Endothelial cell of umbilical vein (primary cell): ENCODE measurements at regions not wholly inside any gene's neighbourhood (a gene's known extent, or its start where the extent isn't known, plus 50 kb on each side); places are given as distances from the start of the nearest gene placed in this dataset.

Experiments used
- BruUV-seq: library from RNA; stranded (reverse); fragments of 400-500 nt; replicated peaks from 2 replicates; lab custom pipeline; 2021; lab: Mats Ljungman, UMichigan
- CTCF ChIA-PET: fragments of 300-600, 350-600 bp; sonication (Branson Sonifier 250); formaldehyde crosslinking; loops from one replicate; lab custom pipeline; 2021; ENCODE audit warnings: antibody characterized with exemption, inconsistent platforms; lab: Charles Lee
- POLR2A ChIA-PET: fragments of 300-600, 350-600 bp; sonication (Branson Sonifier 250); formaldehyde crosslinking; loops from one replicate; lab custom pipeline; 2021; ENCODE audit warnings: antibody characterized with exemption, inconsistent platforms; lab: Charles Lee
- DNase-seq: peaks from one replicate; pipeline ENCODE4 v3.0.0-alpha.2; 2011; ENCODE audit warnings: low read depth, low spot score
- FAIRE-seq: peaks from 2 replicates; lab custom pipeline; 2011; peaks lifted over from hg19 to GRCh38; lab: Jason Lieb, UNC
- H2AFZ ChIP-seq: 2 replicates; pipeline ENCODE4 v1.6.0; 2012; ENCODE audit warnings: low read depth, low read length, control low read depth, inconsistent platforms
- H3K27ac ChIP-seq: 2 replicates; pipeline ENCODE4 v1.5.1; 2011; ENCODE audit warnings: low read depth, mild to moderate bottlenecking, control low read depth, low read length, moderate library complexity; ENCODE audit not compliant: insufficient read depth
- H3K27me3 ChIP-seq, 2 experiments: 2 replicates each; pipeline versions ENCODE4 v1.6.0 to v1.6.1; 2011; ENCODE audit warnings: low read length in 2 of 2, mixed read lengths in 1 of 2; ENCODE audit not compliant: control insufficient read depth in 2 of 2, insufficient read depth in 2 of 2
- H3K36me3 ChIP-seq, 2 experiments: 2 replicates in 1 of 2; 3 replicates in 1 of 2; pipeline ENCODE4 v1.5.1; 2011; ENCODE audit warnings: low read length in 2 of 2, mild to moderate bottlenecking in 1 of 2, moderate library complexity in 1 of 2; ENCODE audit not compliant: control insufficient read depth in 2 of 2, insufficient read depth in 2 of 2; ENCODE audit errors: extremely low read depth in 1 of 2
- H3K4me1 ChIP-seq: 3 replicates; pipeline ENCODE4 v1.5.1; 2011; ENCODE audit warnings: mild to moderate bottlenecking, low read length; ENCODE audit not compliant: control insufficient read depth, insufficient read depth; ENCODE audit errors: extremely low read depth
- H3K4me2 ChIP-seq: 2 replicates; pipeline ENCODE4 v1.6.1; 2011; ENCODE audit warnings: low read length, control low read depth, mixed read lengths; ENCODE audit not compliant: insufficient read depth
- H3K4me3 ChIP-seq, 3 experiments: fragments of 200-600 bp in 1 of 3; sonication (generic), shearing (Covaris generic) in 1 of 3; replicated peaks in 1 of 3; 2 replicates each; pipeline ENCODE4 v1.5.1; 2011 to 2016; ENCODE audit warnings: control low read depth in 3 of 3, low read length in 3 of 3, mild to moderate bottlenecking in 2 of 3, inconsistent platforms in 1 of 3, low read depth in 1 of 3, moderate library complexity in 1 of 3; ENCODE audit not compliant: insufficient read depth in 1 of 3
- H3K79me2 ChIP-seq: 2 replicates; pipeline ENCODE4 v1.6.0; 2012; ENCODE audit warnings: low read length, inconsistent platforms; ENCODE audit not compliant: control insufficient read depth, insufficient read depth
- H3K9ac ChIP-seq: replicated peaks from 2 replicates; pipeline ENCODE3; 2011; ENCODE audit warnings: low read length, control low read depth; ENCODE audit not compliant: insufficient read depth; ENCODE audit errors: extremely low read depth
- H3K9me1 ChIP-seq: replicated peaks from 3 replicates; pipeline ENCODE4 v1.6.0; 2011; ENCODE audit warnings: mild to moderate bottlenecking, low read length; ENCODE audit not compliant: control insufficient read depth, insufficient read depth; ENCODE audit errors: extremely low read depth
- H3K9me3 ChIP-seq: replicated peaks from 2 replicates; pipeline ENCODE4 v1.5.1; 2012; ENCODE audit warnings: low read length, inconsistent platforms; ENCODE audit not compliant: control insufficient read depth, insufficient read depth
- H4K20me1 ChIP-seq: replicated peaks from 2 replicates; pipeline ENCODE3; 2011; ENCODE audit warnings: mild to moderate bottlenecking, low read length; ENCODE audit not compliant: control insufficient read depth, insufficient read depth; ENCODE audit errors: extremely low read depth
- EZH2 ChIP-seq: IDR thresholded peaks from 2 replicates; pipeline ENCODE4 v1.6.1; 2012; ENCODE audit warnings: borderline replicate concordance, low read depth, mild to moderate bottlenecking, moderate library complexity, low read length, inconsistent platforms; ENCODE audit not compliant: severe bottlenecking
- FOS ChIP-seq: IDR thresholded peaks from 2 replicates; pipeline ENCODE4 v1.6.1; 2011; ENCODE audit warnings: mild to moderate bottlenecking, low read length, moderate library complexity, borderline replicate concordance; ENCODE audit not compliant: insufficient read depth
- GATA2 ChIP-seq: IDR thresholded peaks from 2 replicates; pipeline ENCODE4 v1.7.0; 2011; ENCODE audit warnings: low read depth, mild to moderate bottlenecking, moderate library complexity, mixed read lengths, low read length; ENCODE audit not compliant: insufficient read length, insufficient read depth
- JUN ChIP-seq: IDR thresholded peaks from 2 replicates; pipeline ENCODE4 v1.6.1; 2011; ENCODE audit warnings: borderline replicate concordance, low read depth; ENCODE audit not compliant: insufficient read length, insufficient read depth
- MYC ChIP-seq: IDR thresholded peaks from one replicate; pipeline ENCODE4 v1.6.1; 2011; ENCODE audit warnings: mild to moderate bottlenecking, low read depth, low read length
- POLR2A ChIP-seq: IDR thresholded peaks from 2 replicates; pipeline ENCODE4 v1.6.1; 2012; ENCODE audit warnings: low read depth, mild to moderate bottlenecking, control low read depth, low read length
- POLR2AphosphoS5 ChIP-seq: IDR thresholded peaks from 2 replicates; pipeline ENCODE4 v1.6.1; 2012; ENCODE audit warnings: low read depth, mild to moderate bottlenecking, control low read depth, low read length, moderate library complexity; ENCODE audit not compliant: insufficient read depth
- dilution Hi-C: fragments of 300-500 bp; cut with MboI; formaldehyde crosslinking; loops from one replicate; pipeline ENCODE4 v1.15.0; 2019; ENCODE audit warnings: low sequenced_read_pairs; ENCODE audit not compliant: extremely low pct_ligation_motif_present
- intact Hi-C: fragments of 100-400 bp; cut with micrococcal nuclease; formaldehyde crosslinking; loops from one replicate; pipeline ENCODE4 v1.10.0; 2022
- TF ChIP-seq, protein P1 (sequence below): IDR thresholded peaks from 2 replicates; pipeline ENCODE4 v1.6.1; 2011; ENCODE audit not compliant: insufficient read depth, insufficient read length
- TF ChIP-seq, protein P2 (sequence below), 2 donors: IDR thresholded peaks; 1 replicate in 1 of 2; 2 replicates in 1 of 2; pipeline ENCODE4 v1.5.1; 2011; ENCODE audit warnings: low read length in 2 of 2, mild to moderate bottlenecking in 2 of 2, moderate library complexity in 2 of 2, control low read depth in 1 of 2, inconsistent platforms in 1 of 2, low read depth in 1 of 2; ENCODE audit not compliant: insufficient read depth in 1 of 2; ENCODE audit errors: extremely low read depth in 1 of 2

DNA sequence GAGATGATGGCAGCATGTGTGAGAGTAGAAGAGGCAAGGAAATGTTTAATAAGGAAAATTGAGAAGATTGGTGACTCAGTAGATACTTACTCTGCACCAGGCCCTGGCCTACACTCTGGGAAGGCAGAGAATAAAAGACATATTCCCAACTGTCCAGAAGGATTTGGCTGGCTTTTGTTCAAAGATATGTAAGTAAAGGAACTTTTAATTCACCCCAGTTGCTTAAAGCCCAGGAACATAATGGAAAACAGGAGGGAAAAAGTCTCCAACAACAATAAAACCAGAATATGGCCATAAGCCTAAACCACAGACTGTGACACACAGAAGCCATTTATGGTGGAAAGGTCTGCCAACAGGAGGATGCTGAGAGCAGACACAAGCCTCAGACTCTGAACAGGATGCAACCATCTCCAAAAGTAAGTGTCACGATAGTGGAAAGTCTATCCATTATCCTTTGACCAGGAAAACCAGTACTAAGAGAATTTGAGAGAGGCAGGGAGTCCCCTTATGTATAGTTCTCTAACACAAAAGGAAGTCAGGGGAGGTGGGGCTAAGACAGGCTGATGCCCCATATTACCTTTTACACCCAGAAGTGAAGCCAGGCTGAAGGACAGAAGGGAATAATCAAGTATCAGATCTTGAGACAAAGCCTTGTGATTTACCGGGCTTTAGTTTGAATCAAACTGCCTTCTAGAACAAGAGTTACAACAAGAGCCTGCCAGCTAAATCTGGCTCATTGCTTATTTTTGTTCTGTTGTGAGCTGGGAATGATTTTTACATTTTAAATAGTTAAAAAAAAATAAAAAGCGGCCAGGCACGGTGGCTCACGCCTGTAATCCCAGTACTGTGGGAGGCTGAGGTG, 169.5 kb upstream of the STARD13 start:
- CTCF ChIA-PET: no interaction called here
- dilution Hi-C loops (no loop called here), intact Hi-C loops (no loop called here)
- POLR2A ChIA-PET: no interaction called here
- H3K27ac ChIP-seq: no peak overlapping the region
- no peaks in the 10 kb centered on the region for H3K4me1 ChIP-seq
- no peak overlapping the region for H3K9ac ChIP-seq
- no peaks in the 10 kb centered on the region for H4K20me1 ChIP-seq
- no peak for FAIRE-seq
- H3K9me1 ChIP-seq: no peaks in the 10 kb centered on the region
- no peak for TF ChIP-seq GATA2
- no peak for TF ChIP-seq MYC
- TF ChIP-seq FOS: no peak
- TF ChIP-seq POLR2A: no peak
- TF ChIP-seq, protein P1, sequence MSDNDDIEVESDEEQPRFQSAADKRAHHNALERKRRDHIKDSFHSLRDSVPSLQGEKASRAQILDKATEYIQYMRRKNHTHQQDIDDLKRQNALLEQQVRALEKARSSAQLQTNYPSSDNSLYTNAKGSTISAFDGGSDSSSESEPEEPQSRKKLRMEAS: no peak
- TF ChIP-seq JUN: no peak
- no peak for TF ChIP-seq POLR2AphosphoS5
- TF ChIP-seq, protein P2, sequence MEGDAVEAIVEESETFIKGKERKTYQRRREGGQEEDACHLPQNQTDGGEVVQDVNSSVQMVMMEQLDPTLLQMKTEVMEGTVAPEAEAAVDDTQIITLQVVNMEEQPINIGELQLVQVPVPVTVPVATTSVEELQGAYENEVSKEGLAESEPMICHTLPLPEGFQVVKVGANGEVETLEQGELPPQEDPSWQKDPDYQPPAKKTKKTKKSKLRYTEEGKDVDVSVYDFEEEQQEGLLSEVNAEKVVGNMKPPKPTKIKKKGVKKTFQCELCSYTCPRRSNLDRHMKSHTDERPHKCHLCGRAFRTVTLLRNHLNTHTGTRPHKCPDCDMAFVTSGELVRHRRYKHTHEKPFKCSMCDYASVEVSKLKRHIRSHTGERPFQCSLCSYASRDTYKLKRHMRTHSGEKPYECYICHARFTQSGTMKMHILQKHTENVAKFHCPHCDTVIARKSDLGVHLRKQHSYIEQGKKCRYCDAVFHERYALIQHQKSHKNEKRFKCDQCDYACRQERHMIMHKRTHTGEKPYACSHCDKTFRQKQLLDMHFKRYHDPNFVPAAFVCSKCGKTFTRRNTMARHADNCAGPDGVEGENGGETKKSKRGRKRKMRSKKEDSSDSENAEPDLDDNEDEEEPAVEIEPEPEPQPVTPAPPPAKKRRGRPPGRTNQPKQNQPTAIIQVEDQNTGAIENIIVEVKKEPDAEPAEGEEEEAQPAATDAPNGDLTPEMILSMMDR (IDR thresholded peaks at IDR 0.05; ENCODE audit: extremely low read depth in 1 of 2, insufficient read depth in 1 of 2, low read depth in 1 of 2, low read length in 2 of 2): no peak
- no peak for TF ChIP-seq EZH2
- H2AFZ ChIP-seq: no peak overlapping the region
- no peaks in the 10 kb centered on the region for H3K79me2 ChIP-seq
- no peaks in the 10 kb centered on the region for H3K27me3 ChIP-seq
- no peaks in the 10 kb centered on the region for H3K9me3 ChIP-seq
- H3K36me3 ChIP-seq: no peaks in the 10 kb centered on the region
- no peak overlapping the region for H3K4me2 ChIP-seq
- no peak overlapping the region for H3K4me3 ChIP-seq
- no peak for DNase-seq
- no TSS peak for BruUV-seq
